HG03460 (cell line): ENCODE measurements at regions not wholly inside any gene's neighbourhood (a gene's known extent, or its start where the extent isn't known, plus 50 kb on each side); places are given as distances from the start of the nearest gene placed in this dataset.
A peak's percentile ranks its signal among the peaks of the same experiment; 100 is the strongest.

Experiments
- ATAC-seq: cut with Tn5 transposase; IDR thresholded peaks from one replicate; pipeline ENCODE4 v1.9.1; 2021; ENCODE audit not compliant: unreplicated experiment

- ATAC-seq: no peak
These were observed 113.9 kb downstream of the THNSL2 start for GRCh38 chr2:88283886-88284592.

DNA sequence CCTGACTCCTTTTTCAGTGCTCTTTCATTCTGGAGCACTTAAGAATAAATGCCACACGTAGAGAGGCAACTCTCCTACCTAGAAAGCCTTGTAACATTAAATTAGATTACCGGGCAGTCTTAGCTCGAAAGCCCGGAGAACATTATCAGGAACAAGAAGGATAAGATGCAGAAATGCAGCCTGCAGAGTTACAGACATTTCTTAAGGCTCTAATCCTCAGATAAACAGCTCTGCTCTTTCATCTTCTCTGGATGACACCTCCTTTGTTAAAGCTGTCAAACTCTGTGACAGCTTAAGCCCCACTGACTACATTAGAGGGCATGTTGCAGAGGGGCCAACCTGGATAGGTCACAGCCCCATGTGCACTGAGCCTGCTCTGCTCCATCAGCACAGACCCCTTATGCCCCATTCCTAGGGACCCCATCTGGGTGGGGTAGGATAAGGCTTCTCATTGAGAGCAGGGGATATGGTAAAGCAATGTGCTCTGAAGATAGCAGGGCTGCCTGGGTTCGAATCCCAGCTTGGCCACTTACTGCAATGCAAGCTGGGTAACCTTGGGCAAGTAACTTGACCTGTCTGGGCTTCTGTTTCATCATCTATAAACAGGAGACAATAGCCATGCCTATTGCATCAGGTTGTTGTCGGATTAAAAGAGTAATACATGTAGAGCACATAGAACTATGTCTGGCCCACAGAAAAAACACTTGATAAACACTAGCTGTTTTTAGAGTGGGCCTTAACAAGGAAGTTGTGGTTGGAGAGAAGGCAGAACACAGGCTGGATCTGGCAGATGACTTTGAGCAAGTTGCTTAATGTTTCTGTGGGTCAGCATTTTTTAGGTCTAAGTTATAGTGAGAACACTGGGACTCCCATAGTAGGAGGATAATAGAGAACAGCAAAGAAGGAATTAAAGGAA is 111.4 kb downstream of the THNSL2 start:
- no peak for ATAC-seq

- no peak for ATAC-seq
These were observed 99.7 kb downstream of the THNSL2 start for GRCh38 chr2:88269836-88270235.

GRCh38 chr2:88265352-88266303 is 95.5 kb downstream of the THNSL2 start:
- peak; percentile 56 for ATAC-seq

DNA sequence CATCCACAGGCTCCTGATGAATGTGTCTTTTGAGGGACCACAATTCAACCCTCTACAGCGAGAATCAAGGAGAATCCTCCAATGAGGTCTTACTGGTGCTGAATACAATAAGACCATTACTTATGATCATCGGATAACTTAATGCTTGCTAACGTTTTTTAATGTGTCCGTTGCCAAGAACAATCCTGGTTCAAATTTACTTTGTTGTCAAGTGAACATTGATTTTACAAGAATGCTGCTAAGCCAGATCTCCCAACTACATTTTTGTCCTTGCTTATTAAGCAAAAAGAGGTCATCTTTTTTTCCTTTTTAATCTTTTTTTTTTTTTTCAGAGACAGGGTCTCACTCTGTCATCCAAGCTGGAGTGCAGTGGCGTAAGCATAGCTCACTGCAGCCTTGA is 93.7 kb downstream of the THNSL2 start:
- no peak for ATAC-seq

DNA sequence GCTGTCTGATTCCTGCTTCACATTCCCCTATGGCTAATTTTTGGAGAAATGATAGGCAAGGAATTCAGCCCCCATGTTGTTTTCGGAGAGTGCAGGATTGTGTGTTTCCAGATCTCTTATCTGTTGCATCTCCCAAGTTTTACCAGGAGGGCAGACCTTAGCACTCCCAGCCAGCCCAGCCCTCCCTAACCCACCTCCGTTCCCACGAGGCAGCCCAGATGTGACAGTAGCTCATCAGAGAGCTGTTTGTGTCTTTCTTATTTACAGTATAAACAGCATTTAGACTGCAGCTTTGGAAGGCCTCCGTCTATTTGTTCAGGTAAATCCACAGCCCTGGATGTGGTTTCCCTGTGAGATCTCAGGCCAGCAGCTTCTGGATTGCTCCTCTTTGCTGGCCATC is 91.6 kb downstream of the THNSL2 start:
- ATAC-seq: no peak

DNA sequence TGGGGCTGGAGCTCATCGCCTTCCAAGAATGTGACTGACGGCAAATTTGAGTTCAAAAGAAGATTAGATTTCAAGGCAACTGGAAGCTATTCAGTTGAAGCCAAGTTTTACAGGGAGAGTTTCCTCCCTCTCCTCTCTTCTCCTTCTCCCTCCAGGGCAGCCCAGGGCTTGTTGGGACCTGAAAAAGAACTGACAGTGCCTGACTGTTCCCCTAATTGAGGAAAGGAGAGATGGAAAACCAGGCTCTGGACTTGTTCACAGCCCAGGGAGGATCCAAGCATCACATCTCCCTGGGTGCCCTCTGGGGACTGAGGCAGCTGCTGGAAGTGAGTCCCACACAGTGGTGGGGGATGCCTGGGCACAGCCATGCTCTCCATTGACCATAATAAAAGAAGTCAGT is 88.1 kb downstream of the THNSL2 start:
- ATAC-seq: no peak

GRCh38 chr2:88254437-88255091 is 84.4 kb downstream of the THNSL2 start:
- no peak for ATAC-seq

- ATAC-seq: no peak
These were observed 83.9 kb downstream of the THNSL2 start for GRCh38 chr2:88253997-88254396.

DNA sequence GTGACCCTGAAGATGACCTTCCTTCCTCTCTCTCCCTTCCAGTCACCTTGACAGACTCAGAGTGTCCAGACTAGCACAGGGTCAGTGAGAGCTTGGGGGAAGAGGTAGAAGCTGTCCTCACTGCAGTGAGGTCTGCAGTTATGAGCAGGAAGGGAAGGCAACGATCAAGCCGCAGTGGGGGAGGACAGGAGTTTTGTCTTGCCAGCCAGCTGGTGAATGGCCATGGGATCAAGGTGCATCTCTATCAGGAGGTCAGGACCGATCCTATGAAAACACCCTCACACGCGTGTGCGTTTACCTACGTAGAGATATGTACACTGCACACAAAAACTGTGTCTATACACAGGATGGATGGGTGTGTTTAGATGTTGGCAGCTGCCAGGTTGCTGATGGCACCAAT is 83.2 kb downstream of the THNSL2 start:
- no peak for ATAC-seq

- no peak for ATAC-seq
These were observed 82.5 kb downstream of the THNSL2 start for GRCh38 chr2:88252646-88253045.

DNA sequence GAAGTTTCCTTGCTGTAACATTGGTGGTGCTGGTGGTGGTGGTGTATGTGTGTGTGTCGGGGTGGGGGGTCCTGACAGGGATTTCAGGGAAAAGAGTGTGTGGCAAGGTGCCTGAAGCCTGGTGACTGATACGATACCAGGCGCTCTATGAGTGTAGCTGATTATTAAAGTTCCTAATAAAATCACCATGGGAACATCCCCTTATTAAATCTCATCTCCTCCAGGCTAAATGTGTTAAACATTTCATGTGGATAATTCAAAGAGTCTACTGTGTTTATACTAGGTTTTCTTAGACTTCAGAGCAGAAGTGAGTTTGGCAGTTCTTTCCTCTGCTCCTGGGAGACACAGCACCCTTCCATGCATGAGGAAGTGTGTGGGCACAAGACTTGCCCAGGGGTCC is 82.0 kb downstream of the THNSL2 start:
- no peak for ATAC-seq

DNA sequence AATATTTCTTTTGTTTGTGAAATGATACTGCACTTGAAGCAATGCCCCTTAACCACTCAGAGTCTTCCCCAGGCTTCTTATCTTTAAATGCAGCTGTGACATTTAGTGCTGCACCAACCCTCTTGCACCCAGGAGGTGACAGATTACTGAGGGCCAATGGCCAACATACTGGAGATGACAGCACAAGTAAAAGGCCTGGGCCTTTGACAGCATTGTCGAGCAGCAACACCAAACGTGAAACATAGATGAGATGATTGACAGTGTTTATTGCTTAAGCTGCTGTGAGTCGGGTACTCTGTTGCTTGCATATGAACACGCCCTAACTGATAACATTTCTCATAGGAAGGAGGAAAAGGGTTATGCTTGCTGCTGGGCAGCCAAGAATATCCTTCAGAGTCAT is 80.3 kb downstream of the THNSL2 start:
- ATAC-seq: no peak

DNA sequence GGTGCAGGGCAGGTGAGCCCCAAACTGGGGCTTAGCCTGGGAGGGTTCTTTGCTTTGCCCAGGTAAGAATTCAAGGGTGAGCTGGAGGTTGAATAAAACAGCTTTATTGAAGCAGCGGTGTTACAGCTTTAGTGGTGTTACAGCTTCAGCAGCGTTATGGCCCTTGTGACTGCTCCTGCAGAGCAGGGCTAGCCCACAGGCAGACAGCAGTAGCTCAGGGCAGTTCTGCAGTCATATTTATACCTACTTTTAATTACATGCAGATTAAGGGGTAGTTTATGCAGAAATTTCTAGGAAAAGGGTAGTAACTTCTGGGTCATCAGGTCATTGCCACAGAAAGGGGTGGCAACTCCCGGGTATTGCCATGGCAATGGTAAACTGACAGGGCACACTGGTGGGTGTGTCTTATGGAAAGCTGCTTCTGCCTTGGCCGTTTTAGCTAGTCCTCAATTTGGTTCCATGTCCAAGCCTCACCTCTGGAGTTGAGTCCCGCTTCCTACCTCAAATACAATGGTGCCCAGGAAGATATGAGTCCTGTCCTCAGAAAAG is 78.2 kb downstream of the THNSL2 start:
- ATAC-seq: no peak

DNA sequence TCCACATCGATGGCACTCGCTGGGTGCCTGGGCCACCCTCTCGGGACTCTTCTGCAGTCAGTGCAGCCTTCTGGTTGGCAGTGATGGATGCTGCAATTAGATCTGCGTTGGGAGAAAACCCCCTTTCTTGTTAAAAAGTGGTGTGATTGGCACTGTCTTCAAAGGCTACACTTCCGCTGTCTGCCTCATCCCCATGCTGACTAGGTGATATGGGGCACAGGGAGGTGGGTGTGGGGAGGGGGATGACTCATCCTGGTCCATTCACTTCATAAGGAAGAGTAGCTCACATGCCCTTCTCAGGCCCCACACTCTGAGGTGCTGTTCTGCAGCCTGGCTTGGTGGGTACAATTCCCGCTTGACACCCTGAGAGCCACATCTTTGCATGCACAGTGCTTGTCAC is 77.4 kb downstream of the THNSL2 start:
- ATAC-seq: no peak

DNA sequence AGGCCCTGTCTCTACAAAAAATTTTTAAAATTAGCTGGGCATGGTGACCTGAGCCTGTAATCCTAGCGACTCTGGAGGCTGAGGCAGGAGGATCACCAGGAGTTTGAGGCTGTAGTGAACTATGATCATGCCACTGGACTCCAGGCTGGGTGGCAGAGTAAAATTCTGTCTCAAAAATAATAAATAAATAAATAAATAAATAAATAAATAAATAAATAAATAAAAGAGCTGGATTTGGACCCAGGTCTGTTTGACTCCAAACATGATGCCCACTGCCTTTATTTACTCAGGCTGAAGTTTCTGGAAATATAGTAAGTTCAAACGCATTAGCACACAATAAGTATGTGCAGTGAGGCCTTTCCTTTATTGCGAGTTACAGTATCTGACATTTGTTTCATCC is 75.0 kb downstream of the THNSL2 start:
- no peak for ATAC-seq

GRCh38 chr2:88239781-88240180 is 69.6 kb downstream of the THNSL2 start:
- ATAC-seq: no peak

- ATAC-seq: no peak
These were observed 66.5 kb downstream of the THNSL2 start for GRCh38 chr2:88236666-88237065.
